RWPE1 (cell line): ENCODE measurements at regions not wholly inside any gene's neighbourhood (a gene's known extent, or its start where the extent isn't known, plus 50 kb on each side); places are given as distances from the start of the nearest gene placed in this dataset.

ENCODE experiments used
- CTCF ChIA-PET: fragments of 350-600 bp; sonication (Branson Sonifier 250); formaldehyde crosslinking; extraction: SDS; loops from one replicate; lab custom pipeline; 2021; lab: Yijun Ruan, JAX
- POLR2A ChIA-PET: fragments of 400-600 bp; formaldehyde crosslinking; extraction: SDS; loops from one replicate; lab custom pipeline; 2020; ENCODE audit warnings: antibody characterized with exemption; ENCODE audit not compliant: low non-redundant PET; lab: Yijun Ruan, JAX
- DNase-seq: peaks from one replicate; pipeline ENCODE4 v3.0.0; 2012; ENCODE audit warnings: low spot score
- H3K27ac ChIP-seq: fragments of 450-650 bp; 2 replicates; pipeline ENCODE4 v1.5.1; 2017
- CTCF ChIP-seq: fragments of 450-650 bp; conservative IDR thresholded peaks from 2 replicates; pipeline ENCODE4 v1.5.1; 2017; ENCODE audit warnings: low read depth, mild to moderate bottlenecking

- no peak for DNase-seq
- H3K27ac ChIP-seq, result no peak overlapping the region
- ChIA-PET CTCF (no interaction called here), POLR2A (no interaction called here)
- TF ChIP-seq CTCF, result no peak
Observed at GRCh38 chr2:2564300-2565078, 233.4 kb upstream of the MYT1L start.

GRCh38 chr2:2563309-2563860, 232.3 kb upstream of the MYT1L start:
- no peak overlapping the region for H3K27ac ChIP-seq
- DNase-seq, result no peak
- POLR2A ChIA-PET, result no interaction called here
- TF ChIP-seq CTCF, result no peak
- CTCF ChIA-PET, result no interaction called here

- ChIA-PET CTCF (no interaction called here), POLR2A (no interaction called here)
- TF ChIP-seq CTCF, result no peak
- no peak overlapping the region for H3K27ac ChIP-seq
- no peak for DNase-seq
Observed at GRCh38 chr2:2562867-2563266, 231.8 kb upstream of the MYT1L start.

GRCh38 chr2:2561346-2562095, 230.4 kb upstream of the MYT1L start:
- ChIA-PET POLR2A (no interaction called here), CTCF (no interaction called here)
- TF ChIP-seq CTCF, result no peak
- no peak for DNase-seq
- no peak overlapping the region for H3K27ac ChIP-seq

- ChIA-PET CTCF (interaction anchor here (0.7 kb wide), 1 partner anchor 10 kb away, joined by 3 read pairs; no protein-coding TSS in a partner anchor), POLR2A (no interaction called here)
- no peak for DNase-seq
- H3K27ac ChIP-seq, result no peak overlapping the region
- no peak for TF ChIP-seq CTCF
Observed at GRCh38 chr2:2560374-2561015, 229.4 kb upstream of the MYT1L start.

- no peak overlapping the region for H3K27ac ChIP-seq
- no peak for TF ChIP-seq CTCF
- ChIA-PET CTCF (no interaction called here), POLR2A (no interaction called here)
- no peak for DNase-seq
Observed at GRCh38 chr2:2558476-2558875, 227.4 kb upstream of the MYT1L start.
